Amniotic stem cell (primary cell): ENCODE measurements at regions not wholly inside any gene's neighbourhood (a gene's known extent, or its start where the extent isn't known, plus 50 kb on each side); places are given as distances from the start of the nearest gene placed in this dataset.
A peak's percentile ranks its signal among the peaks of the same experiment; 100 is the strongest.

ENCODE experiments used
- DNase-seq: peaks from one replicate; lab custom pipeline; 2025; lab: John Stamatoyannopoulos, UW

DNA sequence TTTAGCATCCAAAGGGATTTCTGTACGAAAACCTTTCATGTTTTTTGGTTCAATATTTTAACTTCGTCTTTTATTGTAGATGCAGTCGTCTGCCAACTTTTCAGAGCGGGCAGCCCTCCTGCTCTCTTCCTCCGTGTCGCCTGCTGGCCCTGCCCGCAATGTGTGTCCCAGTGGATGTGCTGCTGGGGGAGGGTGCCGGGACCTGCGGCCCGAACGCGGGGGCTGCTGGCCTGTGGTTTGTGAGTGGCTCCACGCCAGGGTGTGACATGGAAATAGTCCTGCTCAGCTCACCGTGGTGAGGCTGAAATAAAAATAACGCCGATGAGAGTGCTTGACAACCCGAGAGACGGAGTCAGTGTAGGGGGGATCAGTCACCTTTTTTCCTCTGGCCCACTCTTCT, 59.7 kb upstream of the GRPEL1 start:
- no peak for DNase-seq

DNA sequence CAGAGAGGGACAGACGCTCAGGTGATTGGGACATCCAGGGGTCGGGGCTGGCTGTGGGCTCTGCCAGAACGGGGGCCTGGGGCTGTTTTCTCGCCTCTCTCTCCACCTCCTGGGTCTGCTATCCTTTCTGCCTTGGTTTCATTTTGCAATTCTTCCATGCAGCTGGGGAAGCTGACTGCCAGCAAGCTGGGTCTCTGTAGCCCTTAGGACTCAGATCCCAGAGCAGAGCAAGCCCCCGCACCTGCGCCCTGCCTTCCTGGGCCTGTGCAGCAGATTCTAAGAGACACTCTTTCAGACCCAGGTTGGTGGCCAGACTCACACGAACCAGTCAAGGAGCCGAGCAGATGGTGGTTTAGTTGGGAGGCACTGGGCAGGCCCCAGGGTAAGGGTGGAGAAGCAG, 59.1 kb upstream of the GRPEL1 start:
- no peak for DNase-seq

- peak; percentile 57 for DNase-seq
Measured at GRCh38 chr4:7124689-7125442, 57.0 kb upstream of the GRPEL1 start.

DNA sequence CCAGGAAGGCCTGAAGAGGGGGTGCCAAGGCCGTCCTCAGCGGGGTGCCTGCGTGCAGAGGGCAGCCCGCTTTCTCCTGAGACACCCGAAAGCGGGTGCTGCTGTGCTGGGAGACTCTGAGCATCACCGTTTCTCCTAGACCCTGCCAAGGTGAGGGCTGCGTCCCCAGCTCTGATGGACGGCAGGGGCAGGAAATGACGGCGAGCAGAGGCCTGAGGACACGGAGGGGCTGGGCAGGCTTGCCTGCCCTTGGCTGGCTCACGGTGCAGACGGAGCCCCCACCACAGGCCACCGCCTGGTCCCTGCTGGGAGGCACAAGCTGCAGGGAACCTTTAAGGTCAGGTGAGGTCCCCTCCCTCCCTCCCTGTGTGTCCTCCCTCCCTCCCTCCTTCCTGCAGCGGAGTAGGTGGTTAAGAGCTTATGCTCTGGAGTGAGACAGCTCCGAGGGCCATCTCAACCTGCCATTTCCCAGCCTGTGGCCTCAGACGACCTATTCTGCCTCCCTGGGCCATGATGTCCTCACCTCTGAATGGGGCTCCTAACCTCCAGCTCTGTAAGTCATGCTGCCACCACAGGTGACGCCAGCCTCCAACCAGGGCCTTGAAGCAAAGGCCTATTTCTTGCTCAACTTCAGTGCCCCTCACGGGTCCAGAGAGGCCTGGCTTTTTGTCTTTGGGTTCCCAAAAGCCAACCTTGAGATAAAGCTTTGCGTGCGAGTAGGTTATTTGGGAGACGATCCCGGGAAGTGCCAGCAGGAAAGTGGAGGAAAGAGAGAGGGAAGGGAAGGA, 54.2 kb upstream of the GRPEL1 start:
- no peak for DNase-seq

DNA sequence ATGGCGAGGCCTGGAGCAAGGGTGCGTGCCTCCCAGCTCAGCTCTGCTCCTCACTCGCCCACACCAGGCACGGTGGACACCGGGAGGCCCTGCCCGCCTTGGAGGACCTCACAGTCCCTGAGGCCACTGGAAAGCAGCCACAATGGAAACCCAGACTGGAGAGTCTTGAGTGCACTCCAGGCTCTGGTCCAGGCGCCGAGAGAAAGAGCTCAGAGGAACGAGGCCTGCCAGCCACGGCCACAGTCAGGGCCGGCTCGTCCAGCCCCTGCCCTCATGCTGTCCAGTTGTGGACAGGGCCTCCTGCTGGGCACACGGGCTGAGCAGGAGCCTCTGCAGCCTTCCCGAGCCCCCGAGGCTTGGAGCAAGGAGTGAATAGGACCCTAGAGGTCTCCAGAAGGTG, 53.3 kb upstream of the GRPEL1 start:
- no peak for DNase-seq

DNA sequence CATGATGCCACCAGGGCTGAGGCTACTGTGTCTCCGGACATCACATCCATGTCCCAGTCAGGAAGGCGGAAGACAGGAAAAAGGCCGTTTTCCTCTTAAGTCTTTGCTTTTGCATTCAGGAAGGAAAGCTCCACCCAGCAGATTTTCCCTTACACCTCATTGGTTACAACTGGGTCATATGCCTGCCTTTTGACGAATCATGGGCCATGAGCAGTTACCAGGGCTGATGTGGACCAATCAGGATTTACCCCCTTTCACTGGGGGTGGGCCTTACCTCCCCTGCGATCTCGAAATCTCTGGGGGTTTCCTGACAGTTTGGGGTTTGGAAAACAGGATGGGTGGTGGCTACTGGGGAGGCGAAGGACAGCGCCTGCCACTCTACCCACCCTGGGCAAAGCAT, 52.5 kb upstream of the GRPEL1 start:
- DNase-seq = no peak

- DNase-seq = no peak
Measured at GRCh38 chr4:7118013-7118832, 50.4 kb upstream of the GRPEL1 start.
